Duodenal mucosa (tissue), 2 donors: ENCODE measurements at regions not wholly inside any gene's neighbourhood (a gene's known extent, or its start where the extent isn't known, plus 50 kb on each side); places are given as distances from the start of the nearest gene placed in this dataset.
"Not testable (repeated sequence)": the region's sequence is repeated elsewhere in the genome, so short reads cannot be mapped to it uniquely, and the experiment has no call there.

ENCODE experiments used
- H3K27ac ChIP-seq: one replicate; pipeline ENCODE4 v1.7.0; 2013; ENCODE audit warnings: low read depth, low read length
- H3K27me3 ChIP-seq, 2 donors: one replicate each; pipeline ENCODE4 v1.7.0; 2013; ENCODE audit warnings: low read length in 2 of 2, control low read depth in 1 of 2; ENCODE audit not compliant: insufficient read depth in 2 of 2, control insufficient read depth in 1 of 2
- H3K36me3 ChIP-seq, 2 donors: one replicate each; pipeline ENCODE4 v1.7.0; 2013; ENCODE audit warnings: low read length in 2 of 2, control low read depth in 1 of 2; ENCODE audit not compliant: insufficient read depth in 2 of 2, control insufficient read depth in 1 of 2
- H3K4me1 ChIP-seq, 2 donors: one replicate each; pipeline ENCODE4 v1.7.0; 2013; ENCODE audit warnings: low read length in 2 of 2, control low read depth in 1 of 2; ENCODE audit not compliant: insufficient read depth in 2 of 2, control insufficient read depth in 1 of 2
- H3K4me3 ChIP-seq, 2 donors: one replicate each; pipeline ENCODE4 v1.7.0; 2013; ENCODE audit warnings: low read length in 2 of 2, low read depth in 1 of 2
- H3K9ac ChIP-seq, 2 donors: one replicate each; pipeline ENCODE4 v1.7.0; 2013; ENCODE audit warnings: low read length in 2 of 2, low read depth in 1 of 2
- H3K9me3 ChIP-seq, 2 donors: one replicate each; pipeline ENCODE4 v1.7.0; 2013; ENCODE audit warnings: low read length in 2 of 2, control low read depth in 1 of 2; ENCODE audit not compliant: control insufficient read depth in 1 of 2

GRCh38 chr2:235228422-235228821 is 265.4 kb upstream of the AGAP1 start:
- not testable (repeated sequence) for H3K4me1 ChIP-seq, H3K27me3 ChIP-seq, H3K4me3 ChIP-seq, H3K27ac ChIP-seq, H3K36me3 ChIP-seq, H3K9me3 ChIP-seq, H3K9ac ChIP-seq

- H3K9ac ChIP-seq = no peak overlapping the region
- H3K27me3 ChIP-seq = peaks cover 0 to 5% of the 10 kb centered on the region in 2 donors
These were observed 264.6 kb upstream of the AGAP1 start for GRCh38 chr2:235229236-235229635.

GRCh38 chr2:235230821-235231601 is 262.8 kb upstream of the AGAP1 start:
- no peak overlapping the region for H3K9ac ChIP-seq
- H3K4me1 ChIP-seq = no peaks in the 10 kb centered on the region
- H3K9me3 ChIP-seq = no peaks in the 10 kb centered on the region
- H3K27me3 ChIP-seq = peaks cover 0 to 5% of the 10 kb centered on the region in 2 donors
- no peaks in the 10 kb centered on the region for H3K36me3 ChIP-seq
- H3K27ac ChIP-seq = no peak overlapping the region
- H3K4me3 ChIP-seq = no peak overlapping the region

More at GRCh38 chr2:235229236-235229635, 264.6 kb upstream of the AGAP1 start:
- H3K4me1 ChIP-seq = no peaks in the 10 kb centered on the region
- H3K27ac ChIP-seq = no peak overlapping the region
- H3K4me3 ChIP-seq = no peak overlapping the region
- no peaks in the 10 kb centered on the region for H3K36me3 ChIP-seq
- H3K9me3 ChIP-seq = no peaks in the 10 kb centered on the region

GRCh38 chr2:235232449-235233433 is 261.1 kb upstream of the AGAP1 start:
- no peak overlapping the region for H3K27ac ChIP-seq
- no peak overlapping the region for H3K9ac ChIP-seq
- no peak overlapping the region for H3K4me3 ChIP-seq
- H3K36me3 ChIP-seq = no peaks in the 10 kb centered on the region
- no peaks in the 10 kb centered on the region for H3K9me3 ChIP-seq
- H3K27me3 ChIP-seq = peaks cover 0 to 5% of the 10 kb centered on the region in 2 donors
- H3K4me1 ChIP-seq = no peaks in the 10 kb centered on the region

- no peaks in the 10 kb centered on the region for H3K9me3 ChIP-seq
- H3K4me3 ChIP-seq = no peak overlapping the region
- no peaks in the 10 kb centered on the region for H3K27me3 ChIP-seq
- H3K4me1 ChIP-seq = peaks cover 3% of the 10 kb centered on the region in 2 donors
- no peaks in the 10 kb centered on the region for H3K36me3 ChIP-seq
- H3K9ac ChIP-seq = no peak overlapping the region
- H3K27ac ChIP-seq = no peak overlapping the region
These were observed 259.1 kb upstream of the AGAP1 start for GRCh38 chr2:235234736-235235135.

- Histone ChIP-seq H3K36me3 (no peaks in the 10 kb centered on the region), H3K9ac (no peak overlapping the region), H3K4me3 (no peak overlapping the region), H3K27ac (no peak overlapping the region), H3K27me3 (no peaks in the 10 kb centered on the region), H3K9me3 (no peaks in the 10 kb centered on the region), H3K4me1 (peaks cover 3 to 5% of the 10 kb centered on the region in 2 donors)
These were observed 257.7 kb upstream of the AGAP1 start for GRCh38 chr2:235235977-235236767.

- peaks cover 3 to 5% of the 10 kb centered on the region in 2 donors for H3K4me1 ChIP-seq
- H3K27me3 ChIP-seq = no peaks in the 10 kb centered on the region
- H3K4me3 ChIP-seq = no peak overlapping the region
- H3K9ac ChIP-seq = no peak overlapping the region
- H3K36me3 ChIP-seq = no peaks in the 10 kb centered on the region
- no peaks in the 10 kb centered on the region for H3K9me3 ChIP-seq
- no peak overlapping the region for H3K27ac ChIP-seq
These were observed 255.3 kb upstream of the AGAP1 start for GRCh38 chr2:235238537-235238936.

- no peak overlapping the region for H3K9ac ChIP-seq
- H3K36me3 ChIP-seq = no peaks in the 10 kb centered on the region
- no peak overlapping the region for H3K4me3 ChIP-seq
- no peaks in the 10 kb centered on the region for H3K27me3 ChIP-seq
- H3K9me3 ChIP-seq = no peaks in the 10 kb centered on the region
- no peak overlapping the region for H3K27ac ChIP-seq
- peaks cover 3 to 5% of the 10 kb centered on the region in 2 donors for H3K4me1 ChIP-seq
These were observed 253.3 kb upstream of the AGAP1 start for GRCh38 chr2:235240574-235240973.

GRCh38 chr2:235244255-235245220 is 249.3 kb upstream of the AGAP1 start:
- Histone ChIP-seq H3K4me3 (no peak overlapping the region), H3K36me3 (no peaks in the 10 kb centered on the region), H3K9me3 (no peaks in the 10 kb centered on the region), H3K27ac (no peak overlapping the region), H3K27me3 (no peaks in the 10 kb centered on the region), H3K4me1 (peaks cover 3 to 4% of the 10 kb centered on the region in 2 donors), H3K9ac (no peak overlapping the region)
